PC-3 (cell line): ENCODE measurements at regions not wholly inside any gene's neighbourhood (a gene's known extent, or its start where the extent isn't known, plus 50 kb on each side); places are given as distances from the start of the nearest gene placed in this dataset.

Experiments used
- ATAC-seq: fragments of 200-7000 bp; cut with Tn5 transposase; 2 replicates; pipeline ENCODE4 v1.9.1; 2020; ENCODE audit warnings: mild to moderate bottlenecking, moderate library complexity
- BruUV-seq: library from RNA; stranded (reverse); fragments of 400-500 nt; replicated peaks from 2 replicates; lab custom pipeline; 2021; lab: Mats Ljungman, UMichigan
- CTCF ChIA-PET: fragments of 300-600 bp; sonication (Branson Sonifier 250); formaldehyde crosslinking; loops from one replicate; lab custom pipeline; 2022; ENCODE audit warnings: antibody characterized with exemption; lab: Charles Lee
- POLR2A ChIA-PET: fragments of 300-600 bp; sonication (Branson Sonifier 250); formaldehyde crosslinking; loops from one replicate; lab custom pipeline; 2022; ENCODE audit warnings: antibody characterized with exemption; ENCODE audit not compliant: unreplicated experiment; lab: Charles Lee
- DNase-seq: peaks from one replicate; pipeline ENCODE4 v3.0.0-alpha.2; 2015
- H2AFZ ChIP-seq: fragments of 300-600 bp; sonication (generic); 2 replicates; pipeline ENCODE4 v1.6.0; 2016; ENCODE audit warnings: antibody characterized with exemption, low read length
- H3F3A ChIP-seq: fragments of 300-600 bp; sonication (generic); one replicate; pipeline ENCODE4 v1.6.0; 2017; ENCODE audit warnings: antibody characterized with exemption, low read length, control low read depth, mild to moderate bottlenecking; ENCODE audit not compliant: unreplicated experiment
- H3K27ac ChIP-seq: fragments of 300-600 bp; sonication (generic); 2 replicates; pipeline ENCODE4 v1.5.1; 2016; ENCODE audit warnings: mild to moderate bottlenecking, low read length
- H3K27me3 ChIP-seq: fragments of 300-600 bp; sonication (generic); 2 replicates; pipeline ENCODE4 v1.6.1; 2016; ENCODE audit warnings: low read length, mixed read lengths
- H3K36me3 ChIP-seq: fragments of 300-600 bp; sonication (generic); 2 replicates; pipeline ENCODE4 v1.6.1; 2016; ENCODE audit warnings: low read depth, mixed run types, low read length, mixed read lengths
- H3K4me1 ChIP-seq: fragments of 300-600 bp; sonication (generic); 2 replicates; pipeline ENCODE4 v1.5.1; 2016; ENCODE audit warnings: low read length; ENCODE audit not compliant: insufficient read depth
- H3K4me2 ChIP-seq: fragments of 300-600 bp; sonication (generic); 2 replicates; pipeline ENCODE4 v1.6.0; 2016; ENCODE audit warnings: low read length
- H3K4me3 ChIP-seq: fragments of 300-600 bp; sonication (generic); 2 replicates; pipeline ENCODE4 v1.5.1; 2016; ENCODE audit warnings: mild to moderate bottlenecking, low read length, mixed read lengths
- H3K79me2 ChIP-seq: fragments of 300-600 bp; sonication (generic); 2 replicates; pipeline ENCODE4 v1.6.1; 2017; ENCODE audit warnings: low read length, mixed read lengths
- H3K9ac ChIP-seq: fragments of 300-600 bp; sonication (generic); 2 replicates; pipeline ENCODE4 v1.6.0; 2016; ENCODE audit warnings: mild to moderate bottlenecking, low read length
- H3K9me2 ChIP-seq: fragments of 300-600 bp; sonication (generic); replicated peaks from 2 replicates; pipeline ENCODE4 v1.6.1; 2016; ENCODE audit warnings: mixed run types, low read length, mixed read lengths
- H3K9me3 ChIP-seq: fragments of 300-600 bp; sonication (generic); 2 replicates; pipeline ENCODE4 v1.6.1; 2016; ENCODE audit warnings: low read length, mixed read lengths
- H4K20me1 ChIP-seq: fragments of 300-600 bp; sonication (generic); 2 replicates; pipeline ENCODE4 v1.6.1; 2016; ENCODE audit warnings: low read length, mixed read lengths
- CTCF ChIP-seq: fragments of 300-600 bp; sonication (generic); conservative IDR thresholded peaks from 2 replicates; pipeline ENCODE4 v1.5.1; 2017; ENCODE audit warnings: antibody characterized with exemption, low read depth, mild to moderate bottlenecking, low read length
- EZH2 ChIP-seq: fragments of 300-600 bp; sonication (generic); IDR thresholded peaks from one replicate; pipeline ENCODE4 v1.6.1; 2017; ENCODE audit warnings: antibody characterized with exemption, mild to moderate bottlenecking, low read length; ENCODE audit not compliant: unreplicated experiment
- EZH2phosphoT487 ChIP-seq: fragments of 300-600 bp; sonication (generic); IDR thresholded peaks from 2 replicates; pipeline ENCODE4 v1.6.1; 2018; ENCODE audit warnings: mild to moderate bottlenecking, antibody characterized with exemption, low read length, borderline replicate concordance
- intact Hi-C: fragments of 100-400 bp; cut with micrococcal nuclease; formaldehyde crosslinking; loops from 2 replicates; pipeline ENCODE4 v1.9.0; 2023

DNA sequence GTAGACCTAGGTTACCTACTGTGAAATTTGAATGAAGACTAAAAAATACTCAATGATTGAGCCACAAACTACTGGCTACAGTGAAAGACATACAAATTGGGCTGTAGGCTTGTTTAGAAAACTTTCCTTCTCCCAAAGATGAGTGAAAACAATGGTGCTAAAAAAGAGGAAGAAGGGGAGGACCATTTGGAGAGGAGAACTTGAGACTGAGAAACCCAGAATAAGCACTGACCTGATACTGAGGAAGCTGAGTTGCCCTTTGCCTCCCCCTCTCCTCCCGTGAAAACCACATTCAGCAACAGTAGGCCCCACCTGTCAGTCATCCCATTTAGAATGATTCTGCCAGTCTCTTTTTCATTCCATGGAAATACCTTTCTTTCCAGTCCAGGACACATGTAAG, 484.0 kb upstream of the TGFBR2 start:
- Histone ChIP-seq H3F3A (no peaks in the 10 kb centered on the region), H3K36me3 (no peaks in the 10 kb centered on the region), H3K9ac (no peak overlapping the region), H3K4me3 (no peak overlapping the region), H3K79me2 (no peaks in the 10 kb centered on the region), H3K27me3 (no peaks in the 10 kb centered on the region), H3K4me1 (no peaks in the 10 kb centered on the region), H4K20me1 (no peaks in the 10 kb centered on the region), H3K9me2 (no peaks in the 10 kb centered on the region), H3K4me2 (no peak overlapping the region), H2AFZ (no peak overlapping the region), H3K9me3 (no peaks in the 10 kb centered on the region), H3K27ac (no peak overlapping the region)
- no peak for DNase-seq
- no peak for TF ChIP-seq EZH2
- no peak for TF ChIP-seq CTCF
- no peak for TF ChIP-seq EZH2phosphoT487
- ChIA-PET CTCF (no interaction called here), POLR2A (no interaction called here)
- BruUV-seq, result no TSS peak
- ATAC-seq, result no peak
- intact Hi-C loops, result no loop called here

DNA sequence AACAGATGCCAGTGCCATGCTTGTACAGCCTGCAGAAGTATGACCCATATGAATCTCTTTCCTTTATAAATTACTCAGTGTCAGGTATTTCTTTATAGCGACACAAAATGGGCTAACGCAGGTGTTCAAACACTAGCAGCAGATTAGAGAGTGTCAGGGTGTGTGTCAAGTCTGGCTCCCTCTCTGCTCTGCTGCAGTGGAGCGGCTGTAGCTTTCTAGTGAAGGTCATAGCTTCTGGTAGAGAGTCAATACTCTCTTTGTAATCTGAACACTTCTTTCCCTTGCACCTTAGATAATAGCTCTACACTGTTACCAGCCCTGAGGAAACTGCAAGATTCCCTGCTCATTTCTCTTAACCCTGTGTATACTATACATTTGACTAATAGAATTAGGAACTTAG, 483.2 kb upstream of the TGFBR2 start:
- no peak overlapping the region for H3K4me2 ChIP-seq
- H3K79me2 ChIP-seq, result no peaks in the 10 kb centered on the region
- no peaks in the 10 kb centered on the region for H3K4me1 ChIP-seq
- ATAC-seq, result no peak
- ChIA-PET POLR2A (no interaction called here), CTCF (no interaction called here)
- no peaks in the 10 kb centered on the region for H3K36me3 ChIP-seq
- no peak overlapping the region for H2AFZ ChIP-seq
- no peaks in the 10 kb centered on the region for H3K9me3 ChIP-seq
- BruUV-seq, result no TSS peak
- no peak overlapping the region for H3K9ac ChIP-seq
- no peaks in the 10 kb centered on the region for H3K27me3 ChIP-seq
- no peak overlapping the region for H3K27ac ChIP-seq
- DNase-seq, result no peak
- no peaks in the 10 kb centered on the region for H3K9me2 ChIP-seq
- H3F3A ChIP-seq, result no peaks in the 10 kb centered on the region
- H3K4me3 ChIP-seq, result no peak overlapping the region
- TF ChIP-seq CTCF (no peak), EZH2phosphoT487 (no peak), EZH2 (no peak)
- intact Hi-C loops, result no loop called here
- no peaks in the 10 kb centered on the region for H4K20me1 ChIP-seq

DNA sequence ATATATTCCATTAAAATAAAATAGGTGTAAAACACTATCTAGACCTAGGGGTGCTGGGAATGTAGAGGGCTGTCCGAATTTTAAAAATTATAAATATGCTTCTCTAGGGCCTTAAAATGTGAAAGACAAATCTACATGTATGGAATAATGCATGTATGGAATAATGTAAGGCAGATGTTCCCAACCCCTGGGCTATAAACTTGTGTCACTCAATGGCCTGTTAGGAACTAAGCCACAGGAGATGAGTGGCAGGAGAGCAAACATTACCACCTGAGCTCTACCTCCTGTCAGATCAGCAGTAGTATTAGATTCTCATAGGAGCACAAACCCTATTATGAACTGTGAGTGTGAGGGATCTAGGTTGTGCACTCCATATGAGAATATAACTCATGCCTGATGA, 482.6 kb upstream of the TGFBR2 start:
- Histone ChIP-seq H3K79me2 (no peaks in the 10 kb centered on the region), H3K4me3 (no peak overlapping the region), H4K20me1 (no peaks in the 10 kb centered on the region), H3K9me3 (no peaks in the 10 kb centered on the region), H3K9ac (no peak overlapping the region), H3K27ac (no peak overlapping the region), H3K9me2 (no peaks in the 10 kb centered on the region), H3K36me3 (no peaks in the 10 kb centered on the region), H3K4me2 (no peak overlapping the region), H3K27me3 (no peaks in the 10 kb centered on the region), H2AFZ (no peak overlapping the region), H3F3A (no peaks in the 10 kb centered on the region), H3K4me1 (no peaks in the 10 kb centered on the region)
- POLR2A ChIA-PET, result no interaction called here
- BruUV-seq, result no TSS peak
- intact Hi-C loops, result no loop called here
- CTCF ChIA-PET, result no interaction called here
- no peak for TF ChIP-seq CTCF
- no peak for TF ChIP-seq EZH2phosphoT487
- TF ChIP-seq EZH2, result no peak
- DNase-seq, result no peak
- ATAC-seq, result no peak
